GM18511 (cell line): ENCODE measurements at regions not wholly inside any gene's neighbourhood (a gene's known extent, or its start where the extent isn't known, plus 50 kb on each side); places are given as distances from the start of the nearest gene placed in this dataset.

Experiments
- ATAC-seq: cut with Tn5 transposase; IDR thresholded peaks from one replicate; pipeline ENCODE4 v1.9.1; 2021; ENCODE audit warnings: mild to moderate bottlenecking, moderate library complexity; ENCODE audit not compliant: unreplicated experiment

DNA sequence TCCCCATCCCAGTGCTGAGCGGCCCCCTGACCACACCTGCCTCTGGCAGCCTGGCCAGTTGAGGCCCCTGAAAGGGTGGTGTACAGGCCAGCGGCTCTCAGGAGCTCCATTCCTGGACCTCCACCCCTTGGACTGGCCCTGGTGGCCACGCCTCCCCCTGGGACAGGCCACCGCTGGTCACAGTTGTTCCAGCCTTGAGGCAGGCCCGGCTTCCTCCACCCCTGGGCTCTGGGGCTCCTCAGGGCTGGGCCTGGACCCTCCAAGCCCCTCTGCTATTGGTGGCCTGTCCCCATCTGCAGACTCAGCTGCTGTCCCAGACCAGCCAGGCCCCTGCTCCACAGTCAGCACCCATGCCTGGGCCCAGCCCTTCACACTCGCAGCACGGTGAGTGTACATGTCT lies 93.2 kb upstream of the NKX1-1 start:
- no peak for ATAC-seq

- no peak for ATAC-seq
These were observed 91.1 kb upstream of the NKX1-1 start for GRCh38 chr4:1497189-1497801.

DNA sequence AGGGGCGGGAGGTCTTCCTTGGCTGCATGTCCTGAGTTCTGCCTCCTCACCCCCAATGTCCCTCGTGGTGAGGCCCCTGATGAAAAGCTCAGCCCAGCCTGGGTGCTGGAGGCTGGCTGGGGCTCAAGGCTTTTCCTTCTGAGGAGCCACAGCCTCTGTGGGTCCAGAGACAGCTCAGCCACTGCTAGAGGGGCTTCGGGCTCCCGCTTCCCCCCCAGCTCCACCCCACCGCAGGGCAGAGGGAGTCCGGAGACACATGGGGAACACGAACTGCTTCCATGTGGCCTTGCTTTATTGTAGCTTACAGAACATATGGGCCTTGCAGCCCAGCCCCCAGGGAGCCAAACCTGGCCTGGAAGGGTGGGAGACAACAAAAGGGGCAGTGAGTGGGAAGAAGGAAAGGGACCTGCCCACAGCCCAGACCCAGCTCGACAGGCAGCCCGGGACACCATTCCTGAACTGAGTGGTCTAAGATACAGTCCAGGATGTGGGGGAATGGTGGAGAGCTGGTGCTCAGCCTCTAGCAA lies 89.9 kb upstream of the NKX1-1 start:
- no peak for ATAC-seq

GRCh38 chr4:1495416-1496115 lies 89.3 kb upstream of the NKX1-1 start:
- ATAC-seq: no peak

- ATAC-seq: no peak
These were observed 88.4 kb upstream of the NKX1-1 start for GRCh38 chr4:1494416-1495315.

- ATAC-seq: no peak
These were observed 87.5 kb upstream of the NKX1-1 start for GRCh38 chr4:1493540-1494287.

GRCh38 chr4:1492651-1493539 lies 86.7 kb upstream of the NKX1-1 start:
- no peak for ATAC-seq

GRCh38 chr4:1492142-1492457 lies 85.9 kb upstream of the NKX1-1 start:
- no peak for ATAC-seq

GRCh38 chr4:1491328-1492141 lies 85.3 kb upstream of the NKX1-1 start:
- no peak for ATAC-seq

DNA sequence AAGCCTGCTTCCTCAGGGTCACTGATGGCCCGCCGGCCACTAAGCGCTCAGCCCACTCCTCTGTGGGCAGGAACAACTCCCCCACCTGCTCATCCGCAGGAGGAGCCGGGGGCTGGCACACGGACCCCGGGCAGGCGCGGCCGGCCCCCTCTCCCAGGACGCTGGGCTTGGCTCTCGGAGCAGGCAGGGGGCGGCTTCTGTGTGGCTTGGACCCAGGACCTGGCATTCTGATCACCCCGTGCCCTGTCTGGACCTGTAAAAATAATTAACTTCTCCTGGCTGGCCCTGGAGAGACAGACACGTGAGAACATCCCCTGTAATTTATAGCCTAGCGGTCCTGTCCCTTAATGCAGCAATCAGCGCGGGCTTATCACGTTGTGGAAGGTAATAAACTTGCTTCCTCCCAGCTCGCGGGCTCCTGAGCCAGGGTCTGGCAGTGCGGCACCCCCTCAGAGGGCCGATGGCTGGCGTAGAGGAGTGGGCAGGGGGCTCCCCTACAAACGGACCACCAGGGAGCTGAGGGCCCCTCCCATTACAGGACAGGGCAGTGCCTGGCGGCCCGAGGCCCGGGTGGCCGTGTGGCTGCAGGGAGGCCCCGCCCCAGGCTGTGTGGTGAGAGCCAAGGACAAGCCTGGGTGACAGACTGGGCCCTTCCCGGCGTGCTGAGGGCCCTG lies 84.5 kb upstream of the NKX1-1 start:
- no peak for ATAC-seq

- ATAC-seq: no peak
These were observed 83.9 kb upstream of the NKX1-1 start for GRCh38 chr4:1490011-1490653.

GRCh38 chr4:1489639-1489995 lies 83.4 kb upstream of the NKX1-1 start:
- no peak for ATAC-seq

DNA sequence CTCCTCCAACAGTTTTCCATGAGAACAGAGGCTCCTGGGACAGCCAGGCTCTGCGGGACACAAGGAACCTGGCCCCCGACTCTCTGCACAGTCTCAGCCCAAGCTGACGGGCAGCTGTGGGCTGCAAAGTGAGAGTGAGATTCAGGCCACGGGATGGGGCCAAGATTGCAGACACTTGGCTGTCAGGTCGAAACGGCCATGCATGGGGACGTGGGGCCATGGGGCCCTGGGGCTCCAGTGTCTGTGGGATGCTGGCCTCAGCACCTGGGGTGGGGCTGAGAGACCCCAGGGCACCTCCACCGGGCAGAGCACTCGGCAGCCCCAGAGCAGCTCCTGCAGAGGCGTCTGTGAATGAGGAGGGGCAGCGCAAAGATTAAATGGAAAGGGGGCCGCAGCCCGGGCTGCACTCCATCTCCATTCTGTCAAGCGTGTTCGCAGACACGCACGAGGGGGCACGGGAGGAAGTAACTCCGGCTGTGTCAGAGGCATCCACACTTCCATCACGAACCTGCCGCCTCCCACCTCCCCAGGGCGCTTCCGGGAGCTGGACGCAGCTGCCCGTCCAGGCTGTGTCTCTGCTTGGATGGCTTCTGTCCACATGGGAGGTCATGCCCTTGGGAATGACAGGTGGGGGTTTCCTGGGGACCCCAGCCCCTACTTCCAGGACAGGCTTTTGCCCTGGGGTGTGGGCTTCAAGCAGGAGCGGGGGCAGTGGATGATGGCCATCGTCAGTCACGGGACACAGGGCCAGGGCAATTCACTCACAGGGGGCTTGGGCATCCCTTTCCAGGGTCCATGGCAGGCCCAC lies 82.8 kb upstream of the NKX1-1 start:
- ATAC-seq: no peak

DNA sequence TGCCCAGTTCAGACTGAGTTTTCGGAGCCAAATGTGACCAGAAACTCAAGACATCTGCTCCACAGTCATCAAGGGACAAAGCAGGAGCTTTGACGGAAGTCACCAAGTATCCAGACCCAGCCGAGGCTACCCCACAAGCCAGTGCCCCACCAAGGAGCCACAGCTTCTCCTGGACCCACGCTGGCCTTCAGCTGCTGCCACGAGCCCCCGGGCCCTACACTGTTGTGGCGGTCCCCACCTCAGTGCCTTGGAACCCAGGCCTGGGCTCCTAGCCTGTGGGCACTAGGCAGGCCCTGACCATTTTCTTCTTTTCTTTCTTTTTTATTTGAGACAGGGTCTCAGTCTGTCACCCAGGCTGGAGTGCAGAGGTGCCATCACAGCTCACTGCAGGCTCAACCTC lies 82.1 kb upstream of the NKX1-1 start:
- ATAC-seq: no peak

DNA sequence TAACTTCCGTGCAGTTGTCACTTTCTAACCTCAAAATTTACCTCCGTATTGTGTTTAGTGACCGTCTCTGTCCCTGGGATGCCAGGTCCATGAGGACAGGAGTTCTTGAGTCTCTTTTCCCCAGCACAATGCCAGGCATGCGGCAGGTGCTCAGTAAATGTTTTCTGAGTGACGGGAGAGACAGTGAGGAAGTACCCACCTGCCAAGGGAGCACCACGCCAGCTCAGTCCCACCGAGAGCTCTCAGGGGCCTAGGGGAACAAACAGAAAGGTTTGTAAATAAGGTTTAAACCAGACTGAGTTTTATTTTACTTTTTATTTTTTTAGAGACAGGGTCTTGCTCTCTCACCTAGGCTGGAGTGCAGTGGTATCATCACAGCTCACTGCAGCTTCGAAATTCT lies 81.5 kb upstream of the NKX1-1 start:
- ATAC-seq: no peak

DNA sequence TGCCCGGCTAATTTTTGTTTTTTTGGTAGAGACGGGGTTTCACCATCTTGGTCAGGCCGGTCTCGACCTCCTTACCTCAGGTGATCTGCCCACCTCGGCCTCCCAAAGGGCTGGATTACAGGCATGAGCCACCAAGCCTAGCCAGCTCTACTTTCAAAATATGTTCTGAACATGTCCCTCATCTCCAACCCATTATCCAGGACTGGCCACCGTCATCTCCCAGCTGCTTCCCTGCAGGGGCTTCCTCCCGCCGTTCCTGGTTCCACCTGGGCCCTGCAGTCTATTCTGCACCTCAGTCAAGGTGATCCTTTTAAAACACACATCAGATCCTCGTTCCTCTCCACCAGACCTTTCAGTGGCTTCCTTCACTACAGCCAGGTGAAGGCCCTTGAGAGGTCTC lies 80.9 kb upstream of the NKX1-1 start:
- ATAC-seq: no peak

DNA sequence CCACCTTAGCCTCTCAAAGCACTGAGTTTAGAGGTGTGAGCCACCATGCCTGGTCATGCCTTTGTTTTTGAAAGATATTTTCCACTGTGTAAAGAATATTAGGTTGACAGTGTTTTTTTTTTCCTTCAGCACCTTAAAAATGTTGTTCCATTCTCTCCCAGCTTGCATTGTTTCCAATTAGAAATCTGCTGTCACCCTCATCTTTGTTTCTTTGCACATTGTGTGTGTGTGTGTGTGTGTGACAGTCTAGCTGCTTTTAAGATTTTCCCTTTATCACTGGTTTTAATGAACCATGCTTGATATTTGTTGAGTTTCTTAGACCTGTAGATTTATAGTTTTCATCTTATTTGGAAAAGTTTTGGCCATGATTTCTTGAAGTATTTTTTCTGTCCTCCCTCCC lies 79.0 kb upstream of the NKX1-1 start:
- no peak for ATAC-seq
